Ishikawa (cell line): ENCODE measurements at regions not wholly inside any gene's neighbourhood (a gene's known extent, or its start where the extent isn't known, plus 50 kb on each side); places are given as distances from the start of the nearest gene placed in this dataset.

Source experiments
- CEBPB ChIP-seq: IDR thresholded peaks from 2 replicates; pipeline ENCODE4 v1.6.1; 2012
- CREB1 ChIP-seq: IDR thresholded peaks from 2 replicates; pipeline ENCODE4 v1.6.1; 2012; ENCODE audit warnings: low read depth
- EGR1 ChIP-seq: IDR thresholded peaks from 2 replicates; pipeline ENCODE4 v1.6.1; 2012
- EP300 ChIP-seq: IDR thresholded peaks from 2 replicates; pipeline ENCODE4 v1.6.1; 2012; ENCODE audit warnings: borderline replicate concordance
- FOXM1 ChIP-seq: IDR thresholded peaks from 2 replicates; pipeline ENCODE4 v1.6.1; 2012; ENCODE audit warnings: low read depth, borderline replicate concordance
- NFIC ChIP-seq: IDR thresholded peaks from 2 replicates; pipeline ENCODE4 v1.6.1; 2012
- RAD21 ChIP-seq: IDR thresholded peaks from 2 replicates; pipeline ENCODE4 v1.6.1; 2012; ENCODE audit warnings: low read depth
- REST ChIP-seq: IDR thresholded peaks from 2 replicates; pipeline ENCODE4 v1.6.1; 2012; ENCODE audit warnings: low read depth, mild to moderate bottlenecking
- TAF1 ChIP-seq: IDR thresholded peaks from 2 replicates; pipeline ENCODE4 v1.6.1; 2012; ENCODE audit warnings: low read depth, mild to moderate bottlenecking
- TCF12 ChIP-seq: IDR thresholded peaks from 2 replicates; pipeline ENCODE4 v1.6.1; 2012; ENCODE audit warnings: low read depth
- TEAD4 ChIP-seq: IDR thresholded peaks from 2 replicates; pipeline ENCODE4 v1.6.1; 2012
- YY1 ChIP-seq: IDR thresholded peaks from 2 replicates; pipeline ENCODE4 v1.6.1; 2012; ENCODE audit warnings: low read depth
- ZBTB7A ChIP-seq: IDR thresholded peaks from 2 replicates; pipeline ENCODE4 v1.6.1; 2012; ENCODE audit warnings: low read depth
- TF ChIP-seq, protein P1 (sequence below): IDR thresholded peaks from 2 replicates; pipeline ENCODE4 v1.6.1; 2012

GRCh38 chr3:56987238-56987895 lies 73.1 kb upstream of the SPATA12 start:
- TF ChIP-seq REST, result no peak
- no peak for TF ChIP-seq ZBTB7A

DNA sequence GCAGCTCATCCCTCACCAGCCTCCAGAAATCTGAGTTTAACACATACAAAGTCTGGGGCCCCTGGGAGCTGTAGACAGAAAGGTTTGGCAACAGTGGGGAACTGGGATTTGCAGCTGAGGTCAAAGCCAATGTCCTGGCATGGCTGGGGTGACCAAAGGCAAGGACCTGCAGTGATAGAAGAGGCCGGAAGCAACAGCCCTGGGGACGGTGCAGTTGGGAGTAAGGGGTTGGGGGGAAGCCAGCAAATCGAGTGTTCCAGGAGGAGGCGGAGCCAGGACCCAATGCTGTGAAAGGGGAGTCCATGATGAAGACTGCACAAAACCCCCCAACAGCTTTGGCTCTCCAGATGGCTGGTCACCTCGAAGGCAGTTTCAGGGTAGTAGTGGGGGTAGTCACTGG lies 74.1 kb upstream of the SPATA12 start:
- TF ChIP-seq CEBPB, result no peak
- no peak for TF ChIP-seq EP300
- TF ChIP-seq CREB1, result no peak

DNA sequence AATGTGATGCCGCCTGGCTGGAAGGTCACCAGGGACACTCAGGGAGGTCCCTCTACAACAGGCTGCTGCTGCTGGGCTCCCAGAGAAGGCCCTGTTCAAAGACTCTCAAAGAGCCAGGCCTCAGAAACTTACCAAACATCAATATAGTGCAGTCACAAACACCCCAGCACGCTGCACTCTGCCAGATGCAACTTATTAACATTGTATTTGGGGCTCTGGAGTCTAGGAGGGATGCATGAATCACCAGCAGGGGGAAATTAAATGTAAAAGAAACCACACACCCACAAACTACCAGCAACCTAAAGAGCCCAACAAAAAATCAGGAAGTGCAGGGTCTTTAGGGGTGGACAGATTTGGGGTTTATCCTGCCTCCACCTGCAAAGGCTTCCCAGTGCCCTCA lies 74.6 kb upstream of the SPATA12 start:
- TF ChIP-seq REST, result no peak
- no peak for TF ChIP-seq CREB1
- no peak for TF ChIP-seq YY1
- no peak for TF ChIP-seq TEAD4
- no peak for TF ChIP-seq EP300
- TF ChIP-seq EGR1, result no peak
- TF ChIP-seq TCF12, result no peak
- no peak for TF ChIP-seq TAF1
- TF ChIP-seq, protein P1, sequence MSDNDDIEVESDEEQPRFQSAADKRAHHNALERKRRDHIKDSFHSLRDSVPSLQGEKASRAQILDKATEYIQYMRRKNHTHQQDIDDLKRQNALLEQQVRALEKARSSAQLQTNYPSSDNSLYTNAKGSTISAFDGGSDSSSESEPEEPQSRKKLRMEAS, result no peak
- TF ChIP-seq FOXM1, result no peak
- no peak for TF ChIP-seq ZBTB7A

- no peak for TF ChIP-seq RAD21
- TF ChIP-seq TEAD4, result no peak
- TF ChIP-seq, protein P1, result no peak
- TF ChIP-seq TAF1, result no peak
- no peak for TF ChIP-seq ZBTB7A
- no peak for TF ChIP-seq YY1
- TF ChIP-seq NFIC, result no peak
- no peak for TF ChIP-seq CREB1
- no peak for TF ChIP-seq EP300
- TF ChIP-seq CEBPB, result no peak
- TF ChIP-seq TCF12, result no peak
- TF ChIP-seq REST, result no peak
These were observed 75.0 kb upstream of the SPATA12 start for GRCh38 chr3:56985460-56985859.

GRCh38 chr3:56983427-56983826 lies 77.0 kb upstream of the SPATA12 start:
- no peak for TF ChIP-seq EP300
- no peak for TF ChIP-seq RAD21
- no peak for TF ChIP-seq CREB1
- TF ChIP-seq EGR1, result no peak
- TF ChIP-seq FOXM1, result no peak
